Left lung (tissue), 4 donors: ENCODE measurements at regions not wholly inside any gene's neighbourhood (a gene's known extent, or its start where the extent isn't known, plus 50 kb on each side); places are given as distances from the start of the nearest gene placed in this dataset.
"Not testable (repeated sequence)": the region's sequence is repeated elsewhere in the genome, so short reads cannot be mapped to it uniquely, and the experiment has no call there.

Experiments
- ATAC-seq: fragments of 200-7000 bp; cut with Tn5 transposase; one replicate; pipeline ENCODE4 v1.9.1; 2020; ENCODE audit warnings: moderate library complexity
- DNase-seq, 4 donors: peaks; one replicate each; pipeline ENCODE4 v3.0.0-alpha.2; 2013 to 2020
- H3K27ac ChIP-seq, 2 donors: fragments of 200-600 bp; sonication (generic) in 1 of 2; one replicate each; pipeline versions ENCODE4 v1.5.0 to v1.8.0; 2020 to 2021
- H3K27me3 ChIP-seq, 2 donors: fragments of 200-600 bp; sonication (generic) in 1 of 2; one replicate each; pipeline versions ENCODE4 v1.5.0 to v1.8.0; 2020 to 2021
- H3K36me3 ChIP-seq, 2 donors: fragments of 200-600 bp; sonication (generic) in 1 of 2; one replicate each; pipeline versions ENCODE4 v1.5.0 to v1.8.0; 2020 to 2021
- H3K4me1 ChIP-seq, 2 donors: fragments of 200-600 bp; one replicate each; pipeline ENCODE4 v1.8.0; 2021
- H3K4me3 ChIP-seq, 2 donors: fragments of 200-600 bp; sonication (generic) in 1 of 2; one replicate each; pipeline versions ENCODE4 v1.5.0 to v1.8.0; 2020 to 2021; ENCODE audit warnings: mild to moderate bottlenecking in 1 of 2
- H3K9me3 ChIP-seq, 2 donors: fragments of 200-600 bp; sonication (generic) in 1 of 2; one replicate each; pipeline versions ENCODE4 v1.5.0 to v1.8.0; 2020 to 2021
- intact Hi-C, 2 donors: fragments of 100-400 bp; cut with DNase I; formaldehyde crosslinking; loops; one replicate each; pipeline versions ENCODE4 v1.11.2 to v1.14.2; 2022
- TF ChIP-seq, protein P1 (sequence below), 2 donors: fragments of 200-600 bp; sonication (generic) in 1 of 2; IDR thresholded peaks; one replicate each; pipeline versions ENCODE4 v1.5.0 to v1.8.0; 2021; ENCODE audit warnings: antibody characterized with exemption in 2 of 2
- donor health status: DM: no; HTN: yes; CAD: no.
- donor health status: DM: no; HTN: no; CAD: no.

DNA sequence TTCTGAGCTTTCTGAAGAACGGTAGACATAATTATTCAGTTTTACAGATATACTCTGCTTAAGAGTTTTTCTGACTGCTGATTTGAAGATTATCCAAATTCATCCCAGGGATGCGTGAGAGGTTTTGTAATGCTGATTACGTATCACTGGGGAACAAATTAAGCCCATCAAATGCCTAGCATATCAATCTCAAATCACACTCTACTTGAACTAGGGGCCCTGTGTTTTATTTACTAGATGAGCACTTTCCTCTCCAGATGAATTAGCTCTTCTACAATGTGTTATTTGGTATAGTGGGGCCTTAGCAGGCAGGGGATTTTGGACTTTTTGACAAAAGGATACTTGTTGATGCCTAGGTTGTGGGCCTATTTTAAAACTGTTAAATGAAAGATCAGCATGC lies 177.9 kb downstream of the JRKL start:
- TF ChIP-seq, protein P1, sequence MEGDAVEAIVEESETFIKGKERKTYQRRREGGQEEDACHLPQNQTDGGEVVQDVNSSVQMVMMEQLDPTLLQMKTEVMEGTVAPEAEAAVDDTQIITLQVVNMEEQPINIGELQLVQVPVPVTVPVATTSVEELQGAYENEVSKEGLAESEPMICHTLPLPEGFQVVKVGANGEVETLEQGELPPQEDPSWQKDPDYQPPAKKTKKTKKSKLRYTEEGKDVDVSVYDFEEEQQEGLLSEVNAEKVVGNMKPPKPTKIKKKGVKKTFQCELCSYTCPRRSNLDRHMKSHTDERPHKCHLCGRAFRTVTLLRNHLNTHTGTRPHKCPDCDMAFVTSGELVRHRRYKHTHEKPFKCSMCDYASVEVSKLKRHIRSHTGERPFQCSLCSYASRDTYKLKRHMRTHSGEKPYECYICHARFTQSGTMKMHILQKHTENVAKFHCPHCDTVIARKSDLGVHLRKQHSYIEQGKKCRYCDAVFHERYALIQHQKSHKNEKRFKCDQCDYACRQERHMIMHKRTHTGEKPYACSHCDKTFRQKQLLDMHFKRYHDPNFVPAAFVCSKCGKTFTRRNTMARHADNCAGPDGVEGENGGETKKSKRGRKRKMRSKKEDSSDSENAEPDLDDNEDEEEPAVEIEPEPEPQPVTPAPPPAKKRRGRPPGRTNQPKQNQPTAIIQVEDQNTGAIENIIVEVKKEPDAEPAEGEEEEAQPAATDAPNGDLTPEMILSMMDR (IDR thresholded peaks at IDR 0.05): no peak
- DNase-seq (no peak), ATAC-seq (no peak)
- intact Hi-C loops: no loop called here
- Histone ChIP-seq H3K27ac (no peak overlapping the region), H3K36me3 (no peaks in the 10 kb centered on the region), H3K9me3 (no peaks in the 10 kb centered on the region), H3K27me3 (no peaks in the 10 kb centered on the region), H3K4me3 (no peak overlapping the region), H3K4me1 (no peaks in the 10 kb centered on the region)

DNA sequence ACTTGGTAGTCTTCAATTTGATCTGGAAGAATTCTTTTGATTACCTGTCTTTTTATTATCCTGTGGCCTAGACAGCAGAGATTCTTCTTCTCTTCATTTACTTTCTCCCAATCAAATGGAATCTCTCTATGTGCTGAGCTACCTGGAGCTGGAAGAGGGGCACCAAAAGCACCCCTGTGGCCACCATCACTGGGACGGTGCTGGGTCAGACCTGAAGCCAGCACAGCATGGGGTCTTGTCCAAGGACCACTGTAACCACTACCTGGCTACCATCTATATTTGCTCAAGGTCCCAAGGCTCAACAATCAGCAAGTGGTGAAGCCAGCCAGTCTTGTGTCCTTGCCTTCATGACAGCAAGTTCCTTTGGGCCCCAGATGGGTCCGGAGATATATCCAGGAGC lies 186.6 kb downstream of the JRKL start:
- no peaks in the 10 kb centered on the region for H3K9me3 ChIP-seq
- intact Hi-C loops: no loop called here
- ATAC-seq: no peak
- H3K36me3 ChIP-seq: no peaks in the 10 kb centered on the region
- no peak overlapping the region for H3K27ac ChIP-seq
- H3K27me3 ChIP-seq: no peaks in the 10 kb centered on the region
- DNase-seq: no peak
- H3K4me1 ChIP-seq: no peaks in the 10 kb centered on the region
- H3K4me3 ChIP-seq: no peak overlapping the region
- TF ChIP-seq, protein P1 (IDR thresholded peaks at IDR 0.05): no peak

DNA sequence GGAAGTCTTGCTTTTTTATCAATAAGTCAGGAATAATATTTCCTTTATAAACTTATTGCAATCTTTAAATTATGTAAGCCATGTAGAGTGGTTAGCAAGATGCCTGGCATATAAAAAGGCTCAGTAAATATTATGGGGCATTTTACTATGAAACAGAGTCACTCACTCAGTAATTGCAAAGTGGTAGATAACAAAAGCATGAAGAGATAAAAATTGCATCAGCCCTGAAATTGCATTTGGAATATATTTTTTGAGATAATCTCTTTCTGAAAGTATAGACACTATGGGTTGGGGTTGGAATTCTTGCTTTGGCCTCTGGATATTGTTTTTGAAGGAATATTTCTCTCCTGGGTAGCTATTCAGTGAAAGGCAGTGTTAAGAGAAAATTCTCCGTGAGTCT lies 188.6 kb downstream of the JRKL start:
- Histone ChIP-seq H3K36me3 (no peaks in the 10 kb centered on the region), H3K27me3 (no peaks in the 10 kb centered on the region), H3K9me3 (peaks cover 0 to 6% of the 10 kb centered on the region in 2 donors), H3K27ac (no peak overlapping the region), H3K4me3 (no peak overlapping the region), H3K4me1 (no peaks in the 10 kb centered on the region)
- TF ChIP-seq, protein P1 (IDR thresholded peaks at IDR 0.05): no peak
- DNase-seq (no peak), ATAC-seq (no peak)
- intact Hi-C loops: no loop called here

DNA sequence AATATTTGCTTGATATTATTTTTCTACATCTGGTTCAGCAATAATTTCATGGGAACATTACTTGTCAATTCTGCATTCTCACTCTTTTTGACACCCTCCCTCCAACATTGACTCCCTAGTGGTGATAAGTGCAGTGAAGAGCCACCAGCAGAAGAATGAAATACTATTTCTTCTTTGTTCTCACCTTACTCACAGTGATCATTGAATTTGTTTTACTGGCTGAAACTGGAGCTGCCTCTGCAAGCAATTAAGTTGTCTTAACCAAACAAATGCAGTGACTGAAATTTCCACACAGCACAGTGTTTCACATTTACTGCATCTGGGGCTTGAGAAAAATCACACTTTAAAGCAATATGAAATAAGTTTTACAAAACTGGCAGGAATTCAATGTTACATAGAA lies 189.8 kb downstream of the JRKL start:
- H3K27ac ChIP-seq: no peak overlapping the region
- peak in 1 of 4 donors; percentile 2 for DNase-seq
- H3K9me3 ChIP-seq: peaks cover 0 to 11% of the 10 kb centered on the region in 2 donors
- TF ChIP-seq, protein P1 (IDR thresholded peaks at IDR 0.05): no peak
- ATAC-seq: no peak
- no peaks in the 10 kb centered on the region for H3K36me3 ChIP-seq
- intact Hi-C loops: no loop called here
- H3K4me1 ChIP-seq: no peaks in the 10 kb centered on the region
- no peaks in the 10 kb centered on the region for H3K27me3 ChIP-seq
- H3K4me3 ChIP-seq: no peak overlapping the region

DNA sequence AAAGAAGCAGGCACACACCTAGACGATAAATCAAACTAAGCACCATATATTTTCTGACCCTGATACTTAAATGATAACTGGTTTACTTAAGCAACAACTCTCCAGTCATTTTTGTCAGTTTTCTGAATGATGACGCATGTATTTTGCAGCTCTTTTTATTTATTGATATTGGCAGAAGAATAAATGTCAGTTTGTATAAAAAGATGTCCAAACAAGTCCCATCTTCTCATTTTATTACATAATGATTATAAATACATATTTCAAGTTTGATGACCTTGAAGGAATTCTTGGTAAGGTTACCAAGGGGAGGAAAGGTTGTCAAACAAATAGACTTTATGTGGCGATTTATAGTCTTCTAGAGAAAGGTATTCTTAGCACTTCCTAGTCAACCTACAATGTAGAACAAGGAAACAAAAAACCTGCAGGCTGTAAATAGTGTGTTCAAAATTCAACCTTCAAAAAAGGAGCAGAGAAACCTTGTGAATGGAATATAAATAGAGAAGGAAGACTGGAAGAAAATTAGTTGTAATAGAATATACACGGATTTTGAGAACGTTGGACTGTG lies 190.7 kb downstream of the JRKL start:
- Histone ChIP-seq H3K4me3 (no peak overlapping the region), H3K27ac (no peak overlapping the region), H3K36me3 (no peaks in the 10 kb centered on the region), H3K4me1 (no peaks in the 10 kb centered on the region), H3K9me3 (peaks cover 0 to 11% of the 10 kb centered on the region in 2 donors), H3K27me3 (no peaks in the 10 kb centered on the region)
- ATAC-seq (no peak), DNase-seq (no peak)
- intact Hi-C loops: no loop called here
- TF ChIP-seq, protein P1 (IDR thresholded peaks at IDR 0.05): no peak

DNA sequence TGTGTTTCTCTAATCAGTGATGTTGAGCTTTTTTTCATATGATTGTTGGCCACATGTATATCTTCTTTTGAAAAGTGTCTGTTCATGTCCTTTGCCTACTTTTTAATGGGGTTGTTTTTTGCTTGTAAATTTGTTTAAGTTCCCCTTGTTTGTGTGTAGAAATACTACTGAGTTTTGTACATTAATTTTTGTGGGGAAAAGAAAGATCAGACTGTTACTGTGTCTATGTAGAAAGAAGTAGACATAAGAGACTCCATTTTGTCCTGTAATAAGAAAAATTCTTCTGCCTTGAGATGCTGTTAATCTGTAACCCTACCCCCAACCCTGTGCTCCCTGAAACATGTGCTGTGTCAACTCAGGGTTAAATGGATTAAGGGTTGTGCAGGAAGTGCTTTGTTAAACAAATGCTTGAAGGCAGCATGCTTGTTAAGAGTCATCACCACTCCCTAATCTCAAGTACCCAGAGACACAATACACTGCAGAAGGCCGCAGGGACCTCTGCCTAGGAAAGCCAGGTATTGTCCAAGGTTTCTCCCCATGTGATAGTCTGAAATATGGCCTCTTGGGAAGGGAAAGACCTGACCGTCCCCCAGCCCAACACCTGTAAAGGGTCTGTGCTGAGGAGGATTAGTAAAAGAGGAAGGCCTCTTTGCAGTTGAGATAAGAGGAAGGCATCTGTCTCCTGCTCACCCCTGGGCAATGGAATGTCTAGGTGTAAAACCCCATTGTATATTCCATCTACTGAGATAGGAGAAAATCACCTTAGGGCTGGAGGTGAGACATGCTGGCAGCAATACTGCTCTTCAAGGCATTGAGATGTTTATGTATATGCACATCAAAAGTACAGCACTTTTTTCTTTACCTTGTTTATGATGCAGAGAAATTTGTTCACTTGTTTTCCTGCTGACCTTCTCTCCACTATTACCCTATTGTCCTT lies 196.4 kb downstream of the JRKL start:
- H3K4me1 ChIP-seq, H3K36me3 ChIP-seq, H3K4me3 ChIP-seq, DNase-seq, intact Hi-C loops, H3K27me3 ChIP-seq, H3K27ac ChIP-seq, ATAC-seq: not testable (repeated sequence)
- peaks cover 0 to 11% of the 10 kb centered on the region in 2 donors for H3K9me3 ChIP-seq

DNA sequence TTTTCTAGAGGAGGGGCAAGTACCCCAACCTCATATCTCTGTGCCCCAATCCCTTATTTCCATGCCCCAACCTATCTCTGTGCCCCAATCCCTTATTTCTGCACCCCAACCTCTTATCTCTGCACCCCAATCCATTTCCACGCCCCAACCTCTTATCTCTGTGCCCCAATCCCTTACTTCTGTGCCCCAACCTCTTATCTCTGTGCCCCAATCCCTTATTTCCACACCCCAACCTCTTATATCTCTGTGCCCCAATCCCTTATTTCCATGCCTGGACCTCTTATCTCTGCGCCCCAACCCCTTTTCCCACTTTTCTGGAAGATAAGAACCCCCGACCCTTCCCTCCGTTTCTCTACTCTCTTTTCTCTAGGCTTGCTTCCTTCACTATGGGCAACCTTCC lies 199.0 kb downstream of the JRKL start:
- intact Hi-C loops, DNase-seq, ATAC-seq, H3K4me3 ChIP-seq, H3K36me3 ChIP-seq, H3K4me1 ChIP-seq, H3K27ac ChIP-seq, H3K9me3 ChIP-seq, H3K27me3 ChIP-seq: not testable (repeated sequence)
